ENCODE measurements at regions not wholly inside any gene's neighbourhood (a gene's known extent, or its start where the extent isn't known, plus 50 kb on each side); places are given as distances from the start of the nearest gene placed in this dataset.

DNA sequence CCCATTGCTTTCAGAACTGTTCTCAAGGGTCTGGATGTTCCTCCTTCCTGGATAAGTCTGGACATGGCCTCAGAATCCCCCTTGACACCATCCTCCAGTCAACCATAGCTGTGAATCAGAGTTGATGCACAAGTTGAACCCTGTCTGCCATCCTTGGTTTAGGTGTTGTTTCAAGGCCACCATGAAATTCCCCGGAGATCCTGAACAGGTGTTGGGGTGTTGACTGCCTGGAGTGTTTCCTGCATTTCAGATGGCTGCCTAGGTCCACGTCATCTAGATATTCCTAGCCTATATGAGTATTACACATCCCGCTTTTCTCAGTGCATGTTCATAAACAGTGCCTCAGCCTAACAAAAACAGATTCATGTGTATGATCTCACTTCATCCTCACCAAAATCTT is 86.7 kb upstream of the PWP1 start:
- no peak for TF ChIP-seq GATA2 (IDR thresholded peaks at IDR 0.05; ENCODE audit: insufficient read depth, insufficient read length, low read depth, low read length)
- TF ChIP-seq, protein P1, sequence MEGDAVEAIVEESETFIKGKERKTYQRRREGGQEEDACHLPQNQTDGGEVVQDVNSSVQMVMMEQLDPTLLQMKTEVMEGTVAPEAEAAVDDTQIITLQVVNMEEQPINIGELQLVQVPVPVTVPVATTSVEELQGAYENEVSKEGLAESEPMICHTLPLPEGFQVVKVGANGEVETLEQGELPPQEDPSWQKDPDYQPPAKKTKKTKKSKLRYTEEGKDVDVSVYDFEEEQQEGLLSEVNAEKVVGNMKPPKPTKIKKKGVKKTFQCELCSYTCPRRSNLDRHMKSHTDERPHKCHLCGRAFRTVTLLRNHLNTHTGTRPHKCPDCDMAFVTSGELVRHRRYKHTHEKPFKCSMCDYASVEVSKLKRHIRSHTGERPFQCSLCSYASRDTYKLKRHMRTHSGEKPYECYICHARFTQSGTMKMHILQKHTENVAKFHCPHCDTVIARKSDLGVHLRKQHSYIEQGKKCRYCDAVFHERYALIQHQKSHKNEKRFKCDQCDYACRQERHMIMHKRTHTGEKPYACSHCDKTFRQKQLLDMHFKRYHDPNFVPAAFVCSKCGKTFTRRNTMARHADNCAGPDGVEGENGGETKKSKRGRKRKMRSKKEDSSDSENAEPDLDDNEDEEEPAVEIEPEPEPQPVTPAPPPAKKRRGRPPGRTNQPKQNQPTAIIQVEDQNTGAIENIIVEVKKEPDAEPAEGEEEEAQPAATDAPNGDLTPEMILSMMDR (IDR thresholded peaks at IDR 0.05; ENCODE audit: extremely low read depth in 1 of 2, insufficient read depth in 1 of 2, low read depth in 1 of 2, low read length in 2 of 2) = no peak
- TF ChIP-seq POLR2A (IDR thresholded peaks at IDR 0.05; ENCODE audit: low read depth, low read length) = no peak
- no peak for TF ChIP-seq POLR2AphosphoS5 (IDR thresholded peaks at IDR 0.05; ENCODE audit: insufficient read depth, low read depth, low read length)
- no peak for TF ChIP-seq MYC (IDR thresholded peaks at IDR 0.05; ENCODE audit: low read depth, low read length)
- TF ChIP-seq EZH2 (IDR thresholded peaks at IDR 0.05; ENCODE audit: borderline replicate concordance, low read depth, low read length, severe bottlenecking) = no peak
- TF ChIP-seq, protein P2, sequence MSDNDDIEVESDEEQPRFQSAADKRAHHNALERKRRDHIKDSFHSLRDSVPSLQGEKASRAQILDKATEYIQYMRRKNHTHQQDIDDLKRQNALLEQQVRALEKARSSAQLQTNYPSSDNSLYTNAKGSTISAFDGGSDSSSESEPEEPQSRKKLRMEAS (IDR thresholded peaks at IDR 0.05; ENCODE audit: insufficient read depth, insufficient read length) = no peak
- no peak for TF ChIP-seq JUN (IDR thresholded peaks at IDR 0.05; ENCODE audit: borderline replicate concordance, insufficient read depth, insufficient read length, low read depth)
- no peak for TF ChIP-seq FOS (IDR thresholded peaks at IDR 0.05; ENCODE audit: borderline replicate concordance, insufficient read depth, low read length)
